GF-D8 (cell line): ENCODE measurements at regions not wholly inside any gene's neighbourhood (a gene's known extent, or its start where the extent isn't known, plus 50 kb on each side); places are given as distances from the start of the nearest gene placed in this dataset.
"Not testable (repeated sequence)": the region's sequence is repeated elsewhere in the genome, so short reads cannot be mapped to it uniquely, and the experiment has no call there.

ENCODE experiments used
- DNase-seq: peaks from one replicate; lab custom pipeline; 2025; lab: John Stamatoyannopoulos, UW

DNA sequence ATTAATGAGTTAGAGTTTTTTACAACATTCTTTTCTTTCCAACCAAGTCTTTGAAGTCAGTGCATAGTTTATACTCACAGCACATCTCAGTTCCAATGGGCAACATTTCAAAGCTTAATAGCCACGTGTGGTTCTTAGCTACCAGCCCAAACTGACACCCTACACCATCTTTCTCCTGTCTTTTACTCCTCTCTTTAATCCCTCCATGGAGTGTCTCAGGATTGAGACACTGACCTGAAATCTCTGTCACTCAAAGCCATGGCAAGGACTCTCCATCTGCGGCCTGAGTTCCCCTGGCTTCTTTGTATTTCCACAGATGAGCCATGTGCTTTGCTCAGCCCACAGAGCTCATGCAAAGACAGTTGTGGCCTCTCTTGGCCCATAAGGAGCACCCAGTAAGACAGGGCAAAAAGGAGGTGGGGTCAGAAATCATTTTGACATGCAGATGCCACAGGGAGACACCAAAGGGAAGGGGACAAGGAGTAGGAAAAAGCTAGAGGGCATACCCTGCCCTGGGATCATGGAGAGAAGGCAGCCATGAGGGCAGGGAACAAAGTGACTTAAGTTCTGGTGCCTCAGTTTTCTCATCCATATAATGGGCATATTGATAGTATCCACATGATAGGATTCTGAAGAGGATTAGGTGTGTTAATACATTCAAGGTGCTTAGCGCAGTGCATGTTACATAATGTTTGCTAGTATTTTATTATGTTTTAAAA, 493.6 kb upstream of the PROK2 start:
- no peak for DNase-seq

- DNase-seq = no peak
Measured at GRCh38 chr3:72277710-72278109, 492.8 kb upstream of the PROK2 start.

- no peak for DNase-seq
Measured at GRCh38 chr3:72276806-72277205, 491.9 kb upstream of the PROK2 start.

- DNase-seq = no peak
Measured at GRCh38 chr3:72275331-72275751, 490.4 kb upstream of the PROK2 start.

- DNase-seq = peak; percentile 45
Measured at GRCh38 chr3:72274493-72275330, 489.8 kb upstream of the PROK2 start.

- no peak for DNase-seq
Measured at GRCh38 chr3:72273615-72274014, 488.7 kb upstream of the PROK2 start.

DNA sequence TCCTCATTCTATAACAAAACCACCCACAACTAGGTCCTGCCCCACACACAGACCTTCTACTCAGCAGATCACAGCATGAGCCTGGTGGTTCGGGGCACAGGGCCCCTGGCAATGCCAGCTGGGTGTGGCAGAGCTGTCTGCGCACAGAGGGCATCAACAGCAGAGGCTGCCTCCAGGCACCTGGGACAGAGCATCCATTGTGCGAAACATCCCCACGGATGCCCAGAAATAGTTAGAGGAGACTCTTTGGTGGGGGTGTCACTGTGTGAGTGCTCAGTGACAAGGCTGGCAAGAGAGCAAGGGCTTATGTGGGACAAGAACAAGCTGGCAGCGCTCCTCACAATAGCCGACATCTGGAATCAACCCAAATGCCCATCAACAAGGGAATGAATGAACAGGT, 487.4 kb upstream of the PROK2 start:
- no peak for DNase-seq

GRCh38 chr3:72271923-72272322, 487.0 kb upstream of the PROK2 start:
- DNase-seq = no peak

DNA sequence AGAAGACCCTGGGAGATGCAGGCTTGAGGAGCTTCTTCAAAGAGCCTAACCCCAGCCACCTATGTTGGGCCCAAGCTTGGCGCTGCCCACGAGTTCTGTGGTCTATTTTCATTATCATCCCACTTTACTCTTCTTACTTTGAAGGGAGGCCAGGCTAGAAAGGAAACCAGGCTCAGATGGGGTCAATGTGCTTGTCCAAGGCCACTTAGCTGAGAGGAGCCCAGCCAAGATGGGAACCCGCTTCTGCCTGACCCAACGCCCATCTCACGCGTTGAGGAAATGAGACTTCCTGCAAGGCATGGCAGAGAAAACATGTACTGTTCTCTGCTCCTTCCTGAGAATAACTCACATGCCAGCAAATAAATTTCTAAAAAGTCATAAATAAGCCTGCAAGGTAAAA, 486.3 kb upstream of the PROK2 start:
- no peak for DNase-seq

DNA sequence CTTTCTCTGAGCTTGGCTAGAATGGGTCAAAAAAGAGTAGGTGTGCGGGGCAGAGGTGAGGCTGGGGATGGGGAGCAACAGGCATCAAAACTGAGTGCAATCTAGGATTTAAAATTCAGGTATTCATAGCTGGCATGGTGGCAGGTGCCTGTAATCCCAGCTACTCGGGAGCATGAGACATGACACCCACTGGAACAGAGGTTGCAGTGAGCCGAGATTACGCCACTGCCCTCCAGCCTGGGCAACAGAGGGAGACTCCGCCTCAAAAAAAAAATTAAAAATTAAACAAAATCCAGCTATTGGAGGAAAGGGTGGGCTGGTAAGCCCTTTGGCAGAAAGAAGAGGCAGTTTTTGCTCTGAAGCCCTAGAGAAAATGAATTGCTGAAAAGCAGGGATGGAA, 485.8 kb upstream of the PROK2 start:
- DNase-seq = no peak

DNA sequence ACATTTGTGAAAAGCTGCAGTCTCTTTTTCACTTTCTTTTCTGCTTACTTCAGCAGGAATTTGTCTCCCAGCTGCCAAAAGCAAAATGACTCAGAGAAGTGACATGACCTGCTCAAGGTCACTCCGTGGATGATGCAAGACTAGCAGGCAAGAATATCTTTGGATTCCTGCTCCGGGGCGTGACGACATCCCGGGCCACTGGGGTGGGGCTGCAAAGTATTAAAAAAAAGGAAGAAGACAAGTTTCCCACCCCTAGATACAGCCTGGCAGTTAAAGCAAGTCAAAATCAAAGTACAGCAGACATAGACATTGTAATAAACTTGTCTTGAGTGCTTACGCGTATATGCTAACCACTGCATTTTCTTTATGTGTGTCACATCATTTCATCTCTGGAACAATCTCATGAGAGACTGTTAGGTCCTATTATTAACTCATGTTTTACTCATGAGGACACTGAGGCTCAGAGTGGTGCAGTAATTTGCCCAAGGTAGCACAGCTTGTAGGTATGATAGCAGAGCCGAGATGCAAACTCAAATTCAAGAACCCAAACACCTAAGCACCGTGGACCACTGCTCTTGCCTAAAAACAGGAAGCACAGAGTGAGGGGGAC, 485.2 kb upstream of the PROK2 start:
- DNase-seq = no peak

DNA sequence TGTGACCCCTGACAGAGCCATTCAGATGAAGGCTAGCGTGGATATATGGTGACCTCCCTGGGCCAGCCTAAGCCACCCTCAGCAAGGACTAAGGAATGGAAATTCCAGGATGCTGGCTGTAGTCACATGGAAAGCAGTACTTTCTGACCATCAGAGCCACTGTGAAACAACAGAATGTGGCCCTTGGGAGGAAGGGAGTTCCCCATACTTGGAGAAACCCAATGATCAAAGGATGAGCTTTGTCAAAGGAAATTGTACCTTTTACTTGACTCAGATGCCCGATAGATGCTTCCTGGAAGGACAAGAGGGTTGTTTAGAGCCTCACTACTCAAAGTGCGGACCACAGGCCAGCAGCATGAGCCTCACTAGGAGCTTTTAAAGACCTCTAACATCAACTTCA, 484.5 kb upstream of the PROK2 start:
- DNase-seq = no peak

GRCh38 chr3:72266921-72267524, 482.1 kb upstream of the PROK2 start:
- DNase-seq = not testable (repeated sequence)

DNA sequence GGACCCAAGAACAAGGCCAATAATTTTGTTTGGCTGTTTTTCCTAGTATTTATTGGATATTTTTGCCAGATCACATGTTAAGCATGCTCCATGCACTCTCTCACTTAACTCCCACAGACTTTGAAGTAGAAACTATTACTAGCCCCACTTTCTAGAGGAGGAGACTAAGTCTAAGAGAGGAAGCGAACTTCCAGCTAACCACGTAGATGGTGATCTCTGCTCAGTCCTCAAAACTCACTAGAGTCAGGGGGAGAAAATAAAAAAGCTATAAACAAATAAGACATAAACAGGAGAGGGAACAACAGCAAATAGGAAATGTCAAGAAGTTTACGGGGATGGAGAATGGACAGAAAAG, 481.0 kb upstream of the PROK2 start:
- DNase-seq = no peak

DNA sequence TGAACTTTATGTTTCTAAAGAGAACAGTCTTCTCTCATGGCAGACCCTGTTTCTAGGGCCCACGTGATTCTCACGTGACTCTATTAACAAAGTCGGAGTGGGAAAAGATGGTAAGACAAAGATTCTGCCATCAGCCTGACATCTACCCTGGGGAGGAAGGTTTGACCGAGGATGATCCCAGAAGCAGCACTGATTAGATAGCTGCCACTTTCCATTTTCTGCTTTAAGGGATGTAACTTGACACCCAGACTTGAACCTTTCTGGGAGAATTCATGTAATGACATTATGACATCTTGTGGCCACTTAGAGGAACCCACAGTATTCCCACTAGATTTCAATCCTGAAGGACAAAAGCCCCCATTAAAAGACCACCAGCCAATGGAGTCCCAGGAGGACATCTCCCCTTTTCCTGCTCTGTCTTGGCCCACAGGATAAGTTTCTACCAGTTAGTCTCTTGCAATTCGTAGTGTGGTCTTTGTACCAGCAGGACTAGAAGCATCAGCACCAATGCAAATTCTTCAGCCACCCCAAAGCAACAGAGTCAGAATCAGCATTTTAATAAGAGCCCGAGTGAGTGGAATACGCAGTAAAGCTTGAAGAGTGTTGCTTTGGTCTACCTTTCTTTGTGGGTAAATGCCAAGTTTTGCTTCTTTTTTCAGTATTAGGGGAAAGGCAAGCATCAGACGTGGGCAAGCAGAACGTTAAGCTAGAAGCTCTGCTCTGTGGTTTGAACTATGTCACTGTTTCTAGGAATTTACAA, 480.5 kb upstream of the PROK2 start:
- DNase-seq = no peak

GRCh38 chr3:72263223-72263990, 478.5 kb upstream of the PROK2 start:
- DNase-seq = no peak

DNA sequence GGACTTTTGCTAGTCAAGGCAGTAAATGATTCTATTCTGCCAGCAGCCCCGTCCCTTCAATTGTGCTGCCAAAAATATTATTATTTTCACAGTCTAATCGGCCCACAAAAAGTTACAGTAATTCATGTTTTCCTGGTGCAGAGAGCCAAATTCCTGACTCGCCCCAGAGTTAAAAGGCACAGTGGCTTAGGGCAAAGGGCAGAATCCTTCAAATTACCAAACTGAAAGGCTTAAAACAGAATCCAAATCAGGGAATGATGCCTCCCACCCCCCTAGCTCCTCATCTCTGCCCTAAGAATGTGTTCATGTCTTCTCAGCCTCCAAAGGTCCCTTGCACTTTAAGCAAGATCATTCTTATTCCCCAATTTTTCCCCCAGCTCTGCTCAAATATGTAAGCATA, 477.8 kb upstream of the PROK2 start:
- no peak for DNase-seq

DNA sequence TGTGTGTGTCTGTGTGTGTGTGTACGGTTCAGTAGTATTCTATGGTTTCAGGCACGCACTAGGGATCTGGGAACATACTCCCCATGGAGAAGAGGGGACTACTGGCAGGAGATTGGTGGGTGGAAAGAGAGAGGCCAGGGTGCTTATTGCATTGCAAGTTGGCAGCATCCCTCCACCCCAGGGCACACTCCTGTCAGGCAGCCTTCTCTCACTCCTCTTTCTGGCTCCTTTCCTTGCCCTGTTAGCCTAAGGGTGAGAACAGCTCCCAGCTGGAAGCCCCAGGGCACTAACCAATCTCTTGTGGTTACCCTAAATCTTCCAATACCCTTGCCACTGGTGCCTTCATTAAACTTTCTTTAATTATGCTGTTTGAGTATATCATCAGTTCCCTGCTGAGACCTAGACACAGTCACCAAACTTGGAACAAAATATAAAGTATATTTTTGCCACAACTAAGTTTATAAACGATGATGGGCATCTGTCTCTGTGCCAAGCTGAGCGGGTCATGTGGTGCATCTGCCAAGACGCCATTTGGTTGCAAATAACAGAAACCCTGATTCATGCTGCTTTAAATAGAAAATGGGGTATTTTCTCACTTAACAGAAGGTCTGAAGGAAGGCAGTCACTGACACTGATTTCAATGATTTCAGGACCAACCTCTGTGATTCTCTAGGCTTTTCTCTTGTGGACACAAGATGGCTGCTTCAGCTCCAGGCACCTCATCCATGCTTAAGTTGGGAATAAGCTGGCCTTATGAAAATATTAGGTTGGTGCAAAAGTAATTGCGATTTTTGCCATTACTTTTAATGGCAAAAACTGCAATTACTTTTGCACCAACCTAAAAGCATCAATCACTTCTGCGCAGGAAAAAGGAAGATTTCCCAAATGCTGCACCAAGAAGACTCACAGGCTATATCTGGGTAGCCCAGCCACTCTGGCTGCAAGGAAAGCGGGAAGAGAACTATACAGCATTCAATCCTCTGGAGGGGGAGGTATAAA, 476.9 kb upstream of the PROK2 start:
- no peak for DNase-seq

GRCh38 chr3:72260588-72260910, 475.6 kb upstream of the PROK2 start:
- no peak for DNase-seq
